OCI-LY1 (cell line): ENCODE measurements at regions not wholly inside any gene's neighbourhood (a gene's known extent, or its start where the extent isn't known, plus 50 kb on each side); places are given as distances from the start of the nearest gene placed in this dataset.

ENCODE experiments used
- H2AFZ ChIP-seq: fragments of 200-600 bp; sonication (generic), shearing (Covaris generic); 2 replicates; pipeline ENCODE4 v1.6.0; 2014; ENCODE audit warnings: antibody characterized with exemption, mild to moderate bottlenecking, low read length
- H3F3A ChIP-seq: fragments of 200-600 bp; sonication (generic), shearing (Covaris generic); 2 replicates; pipeline ENCODE4 v1.6.0; 2014; ENCODE audit warnings: mild to moderate bottlenecking, antibody characterized with exemption, low read length, moderate library complexity; ENCODE audit not compliant: insufficient read depth
- H3K27ac ChIP-seq: fragments of 200-600 bp; sonication (generic); 2 replicates; pipeline ENCODE4 v1.5.1; 2014; ENCODE audit warnings: low read length, mixed run types, mild to moderate bottlenecking, low read depth; ENCODE audit not compliant: poor library complexity, severe bottlenecking
- H3K27me3 ChIP-seq: fragments of 200-600 bp; sonication (generic); 2 replicates; pipeline ENCODE4 v1.6.0; 2014; ENCODE audit warnings: antibody characterized with exemption, mild to moderate bottlenecking, low read length, moderate library complexity; ENCODE audit not compliant: insufficient read depth
- H3K36me3 ChIP-seq: fragments of 200-600 bp; sonication (generic); 2 replicates; pipeline ENCODE4 v1.6.1; 2014; ENCODE audit warnings: mild to moderate bottlenecking, antibody characterized with exemption, low read length, moderate library complexity, mixed read lengths; ENCODE audit not compliant: insufficient read depth
- H3K4me1 ChIP-seq: fragments of 200-600 bp; sonication (generic); 2 replicates; pipeline ENCODE4 v1.5.1; 2014; ENCODE audit warnings: mild to moderate bottlenecking, low read length, moderate library complexity; ENCODE audit not compliant: insufficient read depth, severe bottlenecking
- H3K4me2 ChIP-seq: fragments of 200-600 bp; sonication (generic), shearing (Covaris generic); 2 replicates; pipeline ENCODE4 v1.6.1; 2014; ENCODE audit warnings: low read length
- H3K4me3 ChIP-seq: fragments of 200-600 bp; sonication (generic); 2 replicates; pipeline ENCODE4 v1.5.1; 2014; ENCODE audit warnings: low read length, low read depth, mild to moderate bottlenecking, mixed read lengths; ENCODE audit not compliant: poor library complexity, severe bottlenecking
- H3K79me2 ChIP-seq: fragments of 200-600 bp; shearing (Covaris generic); 2 replicates; pipeline ENCODE4 v1.6.1; 2016; ENCODE audit warnings: mixed run types, low read length, mixed read lengths; ENCODE audit not compliant: insufficient read depth
- H3K9ac ChIP-seq: fragments of 200-600 bp; sonication (generic), shearing (Covaris generic); 2 replicates; pipeline ENCODE4 v1.6.1; 2014; ENCODE audit warnings: mild to moderate bottlenecking, low read length, mixed read lengths
- H3K9me2 ChIP-seq: fragments of 200-600 bp; sonication (generic), shearing (Covaris generic); 2 replicates; pipeline ENCODE4 v1.6.1; 2014; ENCODE audit warnings: low read depth, mild to moderate bottlenecking, low read length, mixed read lengths
- H3K9me3 ChIP-seq: fragments of 200-600 bp; shearing (Covaris generic); 2 replicates; pipeline ENCODE4 v1.6.1; 2014; ENCODE audit warnings: low read length, mixed read lengths
- H4K20me1 ChIP-seq: fragments of 200-600 bp; sonication (generic), shearing (Covaris generic); 2 replicates; pipeline ENCODE4 v1.6.0; 2016; ENCODE audit warnings: mild to moderate bottlenecking, low read length; ENCODE audit not compliant: insufficient read depth
- EZH2 ChIP-seq: fragments of 200-600 bp; sonication (generic), shearing (Covaris generic); IDR thresholded peaks from 2 replicates; pipeline ENCODE4 v1.8.0; 2017; ENCODE audit warnings: borderline replicate concordance, mixed run types, mild to moderate bottlenecking, antibody characterized with exemption, low read length, moderate library complexity, mixed read lengths
- TF ChIP-seq, protein P1 (sequence below): fragments of 200-600 bp; sonication (generic), shearing (Covaris generic); IDR thresholded peaks from 2 replicates; pipeline ENCODE4 v1.5.1; 2017; ENCODE audit warnings: mild to moderate bottlenecking, antibody characterized with exemption, low read length, moderate library complexity, mixed read lengths

- H3K27me3 ChIP-seq, result no peaks in the 10 kb centered on the region; the same call in 1 of the 2 replicates
- H2AFZ ChIP-seq, result no peak overlapping the region
- no peaks in the 10 kb centered on the region for H3K4me1 ChIP-seq
Measured at GRCh38 chr3:194276768-194277103, 74.4 kb downstream of the CPN2 start.

DNA sequence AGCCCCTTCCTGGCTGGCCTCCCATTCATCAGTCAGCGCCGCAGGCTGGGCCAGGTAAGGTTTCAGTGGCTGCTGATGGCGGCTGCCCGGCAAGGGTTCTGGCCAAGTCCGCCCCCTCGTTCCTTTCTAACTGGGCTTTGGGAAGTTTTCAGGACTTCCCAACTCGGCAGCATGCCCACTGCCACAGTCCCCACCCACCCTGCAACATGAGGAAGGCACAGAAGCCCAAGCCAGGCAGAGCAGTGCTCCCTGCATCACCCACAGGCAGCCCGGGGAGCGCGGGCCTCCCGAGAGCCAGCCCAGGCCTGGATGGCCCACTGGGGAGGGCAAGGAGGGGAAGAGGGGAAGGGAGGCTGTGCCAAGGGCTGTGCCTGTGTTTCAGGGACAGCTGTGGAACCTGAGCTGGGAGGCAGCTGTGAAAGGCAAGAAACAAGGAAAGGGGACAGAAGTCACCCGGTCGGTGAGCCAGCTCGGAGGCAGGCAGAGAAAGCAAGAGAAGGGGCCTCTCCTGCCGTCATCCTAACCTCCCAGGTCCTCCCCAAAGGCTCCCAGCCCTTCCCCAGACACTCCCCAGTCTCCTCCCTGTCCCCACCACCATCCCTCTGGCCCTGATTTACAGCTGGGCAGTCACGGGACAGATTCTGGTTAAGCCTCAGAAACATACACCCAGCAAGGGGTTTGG, 73.9 kb downstream of the CPN2 start:
- H3K4me3 ChIP-seq, result no peak overlapping the region
- H3K27ac ChIP-seq, result no peak overlapping the region
- no peak overlapping the region for H3K9ac ChIP-seq
- H3K9me2 ChIP-seq, result no peaks in the 10 kb centered on the region
- H3K4me2 ChIP-seq, result no peak overlapping the region
- no peaks in the 10 kb centered on the region; the same call in 1 of the 2 replicates for H3K27me3 ChIP-seq
- H3K9me3 ChIP-seq, result no peaks in the 10 kb centered on the region
- TF ChIP-seq, protein P1, sequence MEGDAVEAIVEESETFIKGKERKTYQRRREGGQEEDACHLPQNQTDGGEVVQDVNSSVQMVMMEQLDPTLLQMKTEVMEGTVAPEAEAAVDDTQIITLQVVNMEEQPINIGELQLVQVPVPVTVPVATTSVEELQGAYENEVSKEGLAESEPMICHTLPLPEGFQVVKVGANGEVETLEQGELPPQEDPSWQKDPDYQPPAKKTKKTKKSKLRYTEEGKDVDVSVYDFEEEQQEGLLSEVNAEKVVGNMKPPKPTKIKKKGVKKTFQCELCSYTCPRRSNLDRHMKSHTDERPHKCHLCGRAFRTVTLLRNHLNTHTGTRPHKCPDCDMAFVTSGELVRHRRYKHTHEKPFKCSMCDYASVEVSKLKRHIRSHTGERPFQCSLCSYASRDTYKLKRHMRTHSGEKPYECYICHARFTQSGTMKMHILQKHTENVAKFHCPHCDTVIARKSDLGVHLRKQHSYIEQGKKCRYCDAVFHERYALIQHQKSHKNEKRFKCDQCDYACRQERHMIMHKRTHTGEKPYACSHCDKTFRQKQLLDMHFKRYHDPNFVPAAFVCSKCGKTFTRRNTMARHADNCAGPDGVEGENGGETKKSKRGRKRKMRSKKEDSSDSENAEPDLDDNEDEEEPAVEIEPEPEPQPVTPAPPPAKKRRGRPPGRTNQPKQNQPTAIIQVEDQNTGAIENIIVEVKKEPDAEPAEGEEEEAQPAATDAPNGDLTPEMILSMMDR, result no peak
- no peak for TF ChIP-seq EZH2
- no peaks in the 10 kb centered on the region for H3K79me2 ChIP-seq
- H3F3A ChIP-seq, result no peaks in the 10 kb centered on the region
- H2AFZ ChIP-seq, result no peak overlapping the region
- H4K20me1 ChIP-seq, result no peaks in the 10 kb centered on the region
- H3K4me1 ChIP-seq, result no peaks in the 10 kb centered on the region
- no peaks in the 10 kb centered on the region for H3K36me3 ChIP-seq

More at GRCh38 chr3:194276768-194277103, 74.4 kb downstream of the CPN2 start:
- Histone ChIP-seq H3K79me2 (no peaks in the 10 kb centered on the region), H3K9me3 (no peaks in the 10 kb centered on the region), H3K36me3 (no peaks in the 10 kb centered on the region), H3K4me2 (no peak overlapping the region), H3K27ac (no peak overlapping the region), H3K9me2 (no peaks in the 10 kb centered on the region), H3F3A (no peaks in the 10 kb centered on the region), H3K9ac (no peak overlapping the region), H3K4me3 (no peak overlapping the region), H4K20me1 (no peaks in the 10 kb centered on the region)
- TF ChIP-seq EZH2, result no peak
- TF ChIP-seq, protein P1, result no peak

DNA sequence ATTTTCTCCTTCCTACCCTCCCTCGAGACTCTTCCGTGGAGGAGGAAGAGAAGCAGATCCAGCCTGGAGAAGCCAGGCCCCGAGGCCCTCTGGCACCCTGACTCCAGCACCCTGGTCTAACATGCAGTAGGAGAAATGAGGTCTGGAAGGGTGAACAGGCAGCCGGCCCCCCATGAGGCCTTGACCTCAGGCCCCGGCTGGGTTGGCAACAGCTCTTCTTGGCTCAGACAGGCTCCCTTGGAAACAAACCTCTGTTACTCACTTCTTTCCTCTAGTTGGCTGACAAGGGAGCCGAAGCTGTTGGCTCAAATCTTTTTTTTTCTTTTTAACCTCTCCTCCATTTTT, 73.4 kb downstream of the CPN2 start:
- TF ChIP-seq, protein P1, result no peak
- TF ChIP-seq EZH2, result no peak
- no peak overlapping the region for H2AFZ ChIP-seq
- H3K4me2 ChIP-seq, result no peak overlapping the region
- no peaks in the 10 kb centered on the region for H3F3A ChIP-seq
- H3K36me3 ChIP-seq, result no peaks in the 10 kb centered on the region
- no peaks in the 10 kb centered on the region for H3K9me2 ChIP-seq
- no peak overlapping the region for H3K4me3 ChIP-seq
- H3K79me2 ChIP-seq, result no peaks in the 10 kb centered on the region
- no peaks in the 10 kb centered on the region for H3K4me1 ChIP-seq
- H4K20me1 ChIP-seq, result no peaks in the 10 kb centered on the region
- H3K9me3 ChIP-seq, result no peaks in the 10 kb centered on the region
- no peak overlapping the region for H3K9ac ChIP-seq
- H3K27ac ChIP-seq, result no peak overlapping the region
- H3K27me3 ChIP-seq, result no peaks in the 10 kb centered on the region; the same call in 1 of the 2 replicates
